NCI-H1048 (cell line): ENCODE measurements at regions not wholly inside any gene's neighbourhood (a gene's known extent, or its start where the extent isn't known, plus 50 kb on each side); places are given as distances from the start of the nearest gene placed in this dataset.

Experiments
- DNase-seq: peaks from one replicate; lab custom pipeline; 2025; lab: John Stamatoyannopoulos, UW

GRCh38 chr13:29903543-29903942 is 53.1 kb upstream of the UBL3 start:
- no peak for DNase-seq

GRCh38 chr13:29902632-29903305 is 52.4 kb upstream of the UBL3 start:
- DNase-seq, result no peak

GRCh38 chr13:29901710-29902631 is 51.6 kb upstream of the UBL3 start:
- peak; percentile 0 for DNase-seq
